Activated B cell treated with CpG ODN at 0.5 μM for 24 hours (primary cell): ENCODE measurements at regions not wholly inside any gene's neighbourhood (a gene's known extent, or its start where the extent isn't known, plus 50 kb on each side); places are given as distances from the start of the nearest gene placed in this dataset.

Source experiments
- ATAC-seq: fragments of 200-7000 bp; cut with Tn5 transposase; one replicate; pipeline ENCODE4 v1.10.0; 2021; ENCODE audit warnings: low read depth, mild to moderate bottlenecking, moderate library complexity
- CTCF ChIA-PET: fragments of 350-600 bp; sonication (Branson Sonifier 250); formaldehyde crosslinking; loops from one replicate; lab custom pipeline; 2021; ENCODE audit warnings: antibody characterized with exemption; lab: Charles Lee
- POLR2A ChIA-PET: fragments of 350-600 bp; sonication (Branson Sonifier 250); formaldehyde crosslinking; loops from one replicate; lab custom pipeline; 2021; ENCODE audit warnings: antibody characterized with exemption; lab: Charles Lee
- DNase-seq: peaks from one replicate; pipeline ENCODE4 v3.0.0; 2022
- H3K27ac Mint-ChIP-seq: one replicate; pipeline ENCODE4 v1.8.0; 2020; ENCODE audit warnings: mixed read lengths
- H3K27me3 Mint-ChIP-seq: one replicate; pipeline ENCODE4 v1.8.0; 2021; ENCODE audit warnings: mixed read lengths
- H3K36me3 Mint-ChIP-seq: one replicate; pipeline ENCODE4 v1.8.0; 2021; ENCODE audit warnings: low read depth, mixed read lengths
- H3K4me1 Mint-ChIP-seq: one replicate; pipeline ENCODE4 v1.8.0; 2021; ENCODE audit warnings: mixed read lengths
- H3K4me3 Mint-ChIP-seq: one replicate; pipeline ENCODE4 v1.8.0; 2020; ENCODE audit warnings: mild to moderate bottlenecking, mixed read lengths
- H3K9me3 Mint-ChIP-seq: one replicate; pipeline ENCODE4 v1.8.0; 2020; ENCODE audit warnings: mixed read lengths
- CTCF ChIP-seq: fragments of 200-600 bp; IDR thresholded peaks from one replicate; pipeline ENCODE4 v1.8.0; 2022; ENCODE audit warnings: antibody characterized with exemption, mild to moderate bottlenecking
- intact Hi-C: fragments of 100-400 bp; cut with micrococcal nuclease; formaldehyde crosslinking; loops from one replicate; pipeline ENCODE4 v1.15.1; 2024

GRCh38 chr22:48368975-48369525, 1458.6 kb downstream of the BRD1 start:
- ChIA-PET POLR2A (no interaction called here), CTCF (no interaction called here)
- no peak overlapping the region for H3K27ac Mint-ChIP-seq
- DNase-seq (no peak), ATAC-seq (no peak)
- no peaks in the 10 kb centered on the region for H3K9me3 Mint-ChIP-seq
- H3K4me1 Mint-ChIP-seq: no peaks in the 10 kb centered on the region
- intact Hi-C loops: no loop called here
- peaks cover 6% of the 10 kb centered on the region for H3K27me3 Mint-ChIP-seq
- H3K4me3 Mint-ChIP-seq: no peak overlapping the region
- H3K36me3 Mint-ChIP-seq: no peaks in the 10 kb centered on the region
- TF ChIP-seq CTCF: no peak

- Mint-ChIP-seq H3K27ac (no peak overlapping the region), H3K36me3 (no peaks in the 10 kb centered on the region), H3K27me3 (peaks cover 3% of the 10 kb centered on the region), H3K9me3 (no peaks in the 10 kb centered on the region), H3K4me3 (no peak overlapping the region), H3K4me1 (no peaks in the 10 kb centered on the region)
- CTCF ChIA-PET: no interaction called here
- ATAC-seq (no peak), DNase-seq (no peak)
- no peak for TF ChIP-seq CTCF
- POLR2A ChIA-PET: no interaction called here
- intact Hi-C loops: no loop called here
Measured at GRCh38 chr22:48367731-48368130, 1459.9 kb downstream of the BRD1 start.

GRCh38 chr22:48366591-48366990, 1461.1 kb downstream of the BRD1 start:
- Mint-ChIP-seq H3K27me3 (peaks cover 3% of the 10 kb centered on the region), H3K9me3 (no peaks in the 10 kb centered on the region), H3K36me3 (no peaks in the 10 kb centered on the region), H3K27ac (no peak overlapping the region), H3K4me1 (no peaks in the 10 kb centered on the region), H3K4me3 (no peak overlapping the region)
- no peak for TF ChIP-seq CTCF
- ChIA-PET POLR2A (no interaction called here), CTCF (no interaction called here)
- ATAC-seq (no peak), DNase-seq (no peak)
- intact Hi-C loops: no loop called here

- Mint-ChIP-seq H3K9me3 (no peaks in the 10 kb centered on the region), H3K27ac (no peak overlapping the region), H3K36me3 (no peaks in the 10 kb centered on the region), H3K4me3 (no peak overlapping the region), H3K4me1 (no peaks in the 10 kb centered on the region), H3K27me3 (peaks cover 3% of the 10 kb centered on the region)
- TF ChIP-seq CTCF: no peak
- DNase-seq (no peak), ATAC-seq (no peak)
- ChIA-PET CTCF (no interaction called here), POLR2A (no interaction called here)
- intact Hi-C loops: no loop called here
Measured at GRCh38 chr22:48366056-48366455, 1461.6 kb downstream of the BRD1 start.

- TF ChIP-seq CTCF: no peak
- no peak overlapping the region for H3K27ac Mint-ChIP-seq
- intact Hi-C loops: no loop called here
- no peaks in the 10 kb centered on the region for H3K9me3 Mint-ChIP-seq
- ATAC-seq: no peak
- no peak overlapping the region for H3K4me3 Mint-ChIP-seq
- no peak for DNase-seq
- no peaks in the 10 kb centered on the region for H3K36me3 Mint-ChIP-seq
- peaks cover 3% of the 10 kb centered on the region for H3K27me3 Mint-ChIP-seq
- POLR2A ChIA-PET: no interaction called here
- H3K4me1 Mint-ChIP-seq: no peaks in the 10 kb centered on the region
- CTCF ChIA-PET: no interaction called here
Measured at GRCh38 chr22:48365386-48365785, 1462.3 kb downstream of the BRD1 start.
